HepG2 (cell line): ENCODE measurements at regions not wholly inside any gene's neighbourhood (a gene's known extent, or its start where the extent isn't known, plus 50 kb on each side); places are given as distances from the start of the nearest gene placed in this dataset.
A peak's percentile ranks its signal among the peaks of the same experiment; 100 is the strongest.

Experiments used
- ELF3 ChIP-seq: IDR thresholded peaks from 2 replicates; pipeline ENCODE4 v1.6.1; 2016; ENCODE audit warnings: missing genetic modification reagents, missing compliant biosample characterization
- GTF2F1 ChIP-seq: fragments of 150-350 bp; IDR thresholded peaks from 2 replicates; pipeline ENCODE4 v1.6.1; 2014; ENCODE audit warnings: low read length
- HHEX ChIP-seq: IDR thresholded peaks from 2 replicates; pipeline ENCODE4 v1.6.1; 2016; ENCODE audit warnings: control low read depth
- MEIS1 ChIP-seq: sonication (generic); formaldehyde crosslinking; IDR thresholded peaks from 2 replicates; pipeline ENCODE4 v1.9.0; 2021; ENCODE audit warnings: mild to moderate bottlenecking, missing genetic modification reagents, moderate library complexity, borderline replicate concordance
- NBN ChIP-seq: fragments of 450-650 bp; conservative IDR thresholded peaks from 2 replicates; pipeline ENCODE4 v1.6.1; 2017
- RARA ChIP-seq: IDR thresholded peaks from 2 replicates; pipeline ENCODE4 v1.6.1; 2016; ENCODE audit warnings: missing genetic modification reagents, missing compliant biosample characterization
- STAT5B ChIP-seq: sonication (generic); formaldehyde crosslinking; IDR thresholded peaks from 2 replicates; pipeline ENCODE4 v1.4.0; 2020; ENCODE audit warnings: missing genetic modification reagents
- ZNF598 ChIP-seq: sonication (generic); formaldehyde crosslinking; IDR thresholded peaks from 2 replicates; pipeline ENCODE4 v1.5.1; 2020; ENCODE audit warnings: mild to moderate bottlenecking, missing genetic modification reagents, borderline replicate concordance
- ZNF749 ChIP-seq: sonication (generic); formaldehyde crosslinking; IDR thresholded peaks from 2 replicates; pipeline ENCODE4 v1.8.0; 2022; ENCODE audit warnings: mild to moderate bottlenecking, missing genetic modification reagents, moderate library complexity, borderline replicate concordance
- ZNF781 ChIP-seq: sonication (generic); formaldehyde crosslinking; IDR thresholded peaks from 2 replicates; pipeline ENCODE4 v1.5.1; 2020; ENCODE audit warnings: borderline replicate concordance, mild to moderate bottlenecking, missing genetic modification reagents; ENCODE audit errors: not compliant biosample characterization
- TF ChIP-seq, protein P1 (sequence below), 2 experiments: fragments of 450-650 bp in 1 of 2; sonication (generic) in 1 of 2; formaldehyde crosslinking in 1 of 2; IDR thresholded peaks; 2 replicates each; pipeline versions ENCODE4 v1.6.1 to v1.8.0; 2016 to 2022; ENCODE audit warnings: antibody characterized with exemption in 1 of 2, mild to moderate bottlenecking in 1 of 2, missing genetic modification reagents in 1 of 2
- TF ChIP-seq, protein P2 (sequence below): sonication (generic); formaldehyde crosslinking; IDR thresholded peaks from 2 replicates; pipeline ENCODE4 v1.5.0; 2020; ENCODE audit warnings: mild to moderate bottlenecking, missing genetic modification reagents
- TF ChIP-seq, protein P3 (sequence below): sonication (generic); formaldehyde crosslinking; IDR thresholded peaks from 2 replicates; pipeline ENCODE4 v1.5.0; 2020; ENCODE audit warnings: missing genetic modification reagents

DNA sequence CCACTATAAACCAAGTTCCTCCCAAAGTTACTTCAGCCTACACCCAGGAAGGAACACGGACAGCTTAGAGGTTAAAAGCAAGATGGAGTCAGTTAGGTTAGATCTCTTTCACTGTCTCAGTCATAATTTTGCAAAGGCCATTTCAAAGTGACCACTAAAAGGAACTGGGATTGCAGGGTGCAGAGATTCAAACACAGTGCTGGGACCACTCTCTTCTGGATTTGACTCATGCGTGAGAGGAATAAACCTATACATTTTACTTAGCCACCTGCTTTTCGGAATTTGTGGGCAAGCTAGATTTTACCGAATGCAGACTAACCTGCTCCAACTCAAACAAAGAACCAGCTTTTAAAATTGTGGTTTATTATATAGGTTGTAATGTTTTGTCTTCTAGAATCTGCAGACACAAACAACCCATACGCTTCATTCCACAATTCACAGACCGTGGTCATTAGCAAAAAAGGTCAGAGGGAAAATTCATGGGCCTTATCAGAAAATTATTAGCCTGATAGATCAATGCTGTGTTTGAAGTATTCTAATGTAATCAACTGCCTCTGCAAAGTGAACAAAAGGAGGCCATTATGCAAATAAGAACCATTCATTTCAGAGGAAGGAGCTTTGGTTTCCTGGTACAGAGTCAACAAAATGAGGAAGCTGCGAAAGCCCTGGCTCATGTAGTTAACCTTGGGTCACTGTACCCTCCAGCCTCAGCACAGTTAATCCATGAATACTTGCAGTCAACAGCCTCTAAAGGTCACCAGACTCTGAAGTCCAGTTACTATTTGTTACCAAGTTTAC lies 342.7 kb upstream of the KLF6 start (continued):
- TF ChIP-seq MEIS1 (CRISPR knock-in tag) (no peak), ZNF749 (CRISPR knock-in tag) (no peak), ELF3 (CRISPR knock-in tag) (peak; percentile 81), STAT5B (CRISPR knock-in tag) (no peak), ZNF781 (CRISPR knock-in tag) (no peak), NBN (no peak), RARA (CRISPR knock-in tag) (peak; percentile 46; the same call in 1 of the 2 replicates), HHEX (CRISPR knock-in tag) (no peak), GTF2F1 (no peak), ZNF598 (CRISPR knock-in tag) (no peak)
- TF ChIP-seq, protein P1, sequence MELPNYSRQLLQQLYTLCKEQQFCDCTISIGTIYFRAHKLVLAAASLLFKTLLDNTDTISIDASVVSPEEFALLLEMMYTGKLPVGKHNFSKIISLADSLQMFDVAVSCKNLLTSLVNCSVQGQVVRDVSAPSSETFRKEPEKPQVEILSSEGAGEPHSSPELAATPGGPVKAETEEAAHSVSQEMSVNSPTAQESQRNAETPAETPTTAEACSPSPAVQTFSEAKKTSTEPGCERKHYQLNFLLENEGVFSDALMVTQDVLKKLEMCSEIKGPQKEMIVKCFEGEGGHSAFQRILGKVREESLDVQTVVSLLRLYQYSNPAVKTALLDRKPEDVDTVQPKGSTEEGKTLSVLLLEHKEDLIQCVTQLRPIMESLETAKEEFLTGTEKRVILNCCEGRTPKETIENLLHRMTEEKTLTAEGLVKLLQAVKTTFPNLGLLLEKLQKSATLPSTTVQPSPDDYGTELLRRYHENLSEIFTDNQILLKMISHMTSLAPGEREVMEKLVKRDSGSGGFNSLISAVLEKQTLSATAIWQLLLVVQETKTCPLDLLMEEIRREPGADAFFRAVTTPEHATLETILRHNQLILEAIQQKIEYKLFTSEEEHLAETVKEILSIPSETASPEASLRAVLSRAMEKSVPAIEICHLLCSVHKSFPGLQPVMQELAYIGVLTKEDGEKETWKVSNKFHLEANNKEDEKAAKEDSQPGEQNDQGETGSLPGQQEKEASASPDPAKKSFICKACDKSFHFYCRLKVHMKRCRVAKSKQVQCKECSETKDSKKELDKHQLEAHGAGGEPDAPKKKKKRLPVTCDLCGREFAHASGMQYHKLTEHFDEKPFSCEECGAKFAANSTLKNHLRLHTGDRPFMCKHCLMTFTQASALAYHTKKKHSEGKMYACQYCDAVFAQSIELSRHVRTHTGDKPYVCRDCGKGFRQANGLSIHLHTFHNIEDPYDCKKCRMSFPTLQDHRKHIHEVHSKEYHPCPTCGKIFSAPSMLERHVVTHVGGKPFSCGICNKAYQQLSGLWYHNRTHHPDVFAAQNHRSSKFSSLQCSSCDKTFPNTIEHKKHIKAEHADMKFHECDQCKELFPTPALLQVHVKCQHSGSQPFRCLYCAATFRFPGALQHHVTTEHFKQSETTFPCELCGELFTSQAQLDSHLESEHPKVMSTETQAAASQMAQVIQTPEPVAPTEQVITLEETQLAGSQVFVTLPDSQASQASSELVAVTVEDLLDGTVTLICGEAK (IDR thresholded peaks at IDR 0.05) = no peak
- TF ChIP-seq, protein P1 (CRISPR knock-in tag; IDR thresholded peaks at IDR 0.05) = no peak
- TF ChIP-seq, protein P2, sequence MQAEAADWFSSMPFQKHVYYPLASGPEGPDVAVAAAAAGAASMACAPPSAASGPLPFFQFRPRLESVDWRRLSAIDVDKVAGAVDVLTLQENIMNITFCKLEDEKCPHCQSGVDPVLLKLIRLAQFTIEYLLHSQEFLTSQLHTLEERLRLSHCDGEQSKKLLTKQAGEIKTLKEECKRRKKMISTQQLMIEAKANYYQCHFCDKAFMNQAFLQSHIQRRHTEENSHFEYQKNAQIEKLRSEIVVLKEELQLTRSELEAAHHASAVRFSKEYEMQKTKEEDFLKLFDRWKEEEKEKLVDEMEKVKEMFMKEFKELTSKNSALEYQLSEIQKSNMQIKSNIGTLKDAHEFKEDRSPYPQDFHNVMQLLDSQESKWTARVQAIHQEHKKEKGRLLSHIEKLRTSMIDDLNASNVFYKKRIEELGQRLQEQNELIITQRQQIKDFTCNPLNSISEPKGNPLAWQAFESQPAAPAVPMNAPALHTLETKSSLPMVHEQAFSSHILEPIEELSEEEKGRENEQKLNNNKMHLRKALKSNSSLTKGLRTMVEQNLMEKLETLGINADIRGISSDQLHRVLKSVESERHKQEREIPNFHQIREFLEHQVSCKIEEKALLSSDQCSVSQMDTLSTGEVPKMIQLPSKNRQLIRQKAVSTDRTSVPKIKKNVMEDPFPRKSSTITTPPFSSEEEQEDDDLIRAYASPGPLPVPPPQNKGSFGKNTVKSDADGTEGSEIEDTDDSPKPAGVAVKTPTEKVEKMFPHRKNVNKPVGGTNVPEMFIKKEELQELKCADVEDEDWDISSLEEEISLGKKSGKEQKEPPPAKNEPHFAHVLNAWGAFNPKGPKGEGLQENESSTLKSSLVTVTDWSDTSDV (CRISPR knock-in tag) = no peak
- TF ChIP-seq, protein P3, sequence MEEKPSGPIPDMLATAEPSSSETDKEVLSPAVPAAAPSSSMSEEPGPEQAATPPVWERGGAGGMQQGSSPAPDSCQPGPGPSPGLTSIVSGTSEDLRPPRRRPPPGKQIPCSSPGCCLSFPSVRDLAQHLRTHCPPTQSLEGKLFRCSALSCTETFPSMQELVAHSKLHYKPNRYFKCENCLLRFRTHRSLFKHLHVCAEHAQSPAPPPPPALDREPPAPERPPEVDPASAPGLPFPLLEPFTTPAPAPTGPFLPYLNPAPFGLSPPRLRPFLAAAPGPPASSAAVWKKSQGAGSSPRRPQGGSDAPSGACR (CRISPR knock-in tag) = no peak
